Upper lobe of left lung (tissue), 4 donors: ENCODE measurements at regions not wholly inside any gene's neighbourhood (a gene's known extent, or its start where the extent isn't known, plus 50 kb on each side); places are given as distances from the start of the nearest gene placed in this dataset.

ENCODE experiments used
- EP300 ChIP-seq, 4 donors: sonication (generic); formaldehyde crosslinking; IDR thresholded peaks; one replicate each; pipeline ENCODE4 v1.5.1; 2017; ENCODE audit warnings: antibody characterized with exemption in 4 of 4, control low read depth in 2 of 4
- POLR2A ChIP-seq, 4 donors: fragments of 450-650 bp; IDR thresholded peaks; one replicate each; pipeline ENCODE4 v1.5.1; 2016 to 2017; ENCODE audit warnings: antibody characterized with exemption in 4 of 4, mild to moderate bottlenecking in 2 of 4
- POLR2AphosphoS5 ChIP-seq, 2 donors: sonication (generic); formaldehyde crosslinking; IDR thresholded peaks; one replicate each; pipeline ENCODE4 v1.5.1; 2017; ENCODE audit warnings: antibody characterized with exemption in 2 of 2
- TF ChIP-seq, protein P1 (sequence below), 6 experiments: fragments of 450-650 bp in 4 of 6; fragments of 200-600 bp in 2 of 6; sonication (generic) in 2 of 6; IDR thresholded peaks; one replicate each; pipeline ENCODE4 v1.5.1; 2016 to 2019; ENCODE audit warnings: antibody characterized with exemption in 6 of 6

DNA sequence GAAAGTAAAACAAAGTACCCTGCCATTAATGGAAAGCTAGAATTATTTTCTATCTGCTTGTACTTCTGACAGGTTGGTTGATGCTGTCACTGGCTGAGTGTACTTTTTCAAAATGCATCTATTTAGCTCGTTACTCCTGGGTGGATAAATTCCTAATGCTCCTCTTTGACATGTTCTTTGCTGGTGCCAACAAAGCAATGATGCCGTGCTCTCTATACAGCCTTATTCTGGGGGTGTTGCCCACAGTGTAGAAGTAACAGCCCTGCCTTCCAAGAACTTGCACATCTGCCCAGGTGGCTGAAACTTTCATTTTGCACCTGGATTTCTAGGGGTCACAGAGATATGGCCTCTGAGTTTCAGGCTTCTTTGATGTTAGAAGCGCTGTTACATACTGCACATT, 132.4 kb downstream of the SLC4A3 start:
- TF ChIP-seq, protein P1, sequence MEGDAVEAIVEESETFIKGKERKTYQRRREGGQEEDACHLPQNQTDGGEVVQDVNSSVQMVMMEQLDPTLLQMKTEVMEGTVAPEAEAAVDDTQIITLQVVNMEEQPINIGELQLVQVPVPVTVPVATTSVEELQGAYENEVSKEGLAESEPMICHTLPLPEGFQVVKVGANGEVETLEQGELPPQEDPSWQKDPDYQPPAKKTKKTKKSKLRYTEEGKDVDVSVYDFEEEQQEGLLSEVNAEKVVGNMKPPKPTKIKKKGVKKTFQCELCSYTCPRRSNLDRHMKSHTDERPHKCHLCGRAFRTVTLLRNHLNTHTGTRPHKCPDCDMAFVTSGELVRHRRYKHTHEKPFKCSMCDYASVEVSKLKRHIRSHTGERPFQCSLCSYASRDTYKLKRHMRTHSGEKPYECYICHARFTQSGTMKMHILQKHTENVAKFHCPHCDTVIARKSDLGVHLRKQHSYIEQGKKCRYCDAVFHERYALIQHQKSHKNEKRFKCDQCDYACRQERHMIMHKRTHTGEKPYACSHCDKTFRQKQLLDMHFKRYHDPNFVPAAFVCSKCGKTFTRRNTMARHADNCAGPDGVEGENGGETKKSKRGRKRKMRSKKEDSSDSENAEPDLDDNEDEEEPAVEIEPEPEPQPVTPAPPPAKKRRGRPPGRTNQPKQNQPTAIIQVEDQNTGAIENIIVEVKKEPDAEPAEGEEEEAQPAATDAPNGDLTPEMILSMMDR (IDR thresholded peaks at IDR 0.05), result no peak
- no peak for TF ChIP-seq POLR2A (IDR thresholded peaks at IDR 0.05)
- TF ChIP-seq EP300 (IDR thresholded peaks at IDR 0.05), result no peak
- TF ChIP-seq POLR2AphosphoS5 (IDR thresholded peaks at IDR 0.05), result no peak
